ENCODE measurements at regions not wholly inside any gene's neighbourhood (a gene's known extent, or its start where the extent isn't known, plus 50 kb on each side); places are given as distances from the start of the nearest gene placed in this dataset.

DNA sequence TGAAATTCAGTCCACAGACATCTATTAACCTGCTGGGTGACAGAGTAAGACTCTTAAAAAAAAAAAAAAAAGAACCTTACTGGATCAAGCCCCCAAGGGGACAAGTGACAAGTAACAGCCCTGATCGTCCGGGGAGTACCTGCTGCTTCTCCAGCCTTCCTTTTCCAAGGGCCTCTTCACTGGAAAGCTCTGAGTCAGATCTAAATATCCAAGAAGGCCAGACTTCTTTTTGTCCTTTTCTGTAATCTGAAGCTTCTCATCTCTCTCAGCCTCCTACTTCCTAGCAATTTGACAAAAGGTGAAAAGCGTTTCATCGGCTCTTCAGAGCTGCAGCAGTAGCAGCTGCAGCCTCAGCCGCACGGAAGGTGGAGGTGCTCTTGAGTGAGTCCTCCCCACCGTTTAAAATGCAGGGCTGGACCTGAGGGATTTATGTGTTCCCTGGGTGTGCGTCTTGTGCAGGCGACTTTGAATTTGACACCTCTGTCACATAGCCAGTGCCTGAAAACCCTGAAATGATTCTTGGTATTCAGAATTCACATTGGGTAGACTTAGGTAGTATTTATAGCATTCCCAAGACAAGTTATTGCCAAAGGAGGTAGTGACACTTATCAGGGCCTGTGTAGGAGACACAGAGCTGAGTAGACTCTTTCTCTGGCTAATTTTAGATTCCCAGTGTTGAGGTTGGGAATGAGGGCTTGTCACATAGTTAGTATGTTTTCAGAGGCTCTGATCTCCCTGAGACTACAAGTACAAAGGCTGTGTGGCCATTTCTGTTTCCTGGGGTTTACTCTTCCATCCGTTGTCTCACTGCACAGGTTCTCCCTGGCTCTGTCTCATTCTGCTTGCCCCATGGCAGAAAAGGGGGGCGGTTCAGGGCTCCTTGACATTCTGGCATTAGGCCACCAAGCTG, 291.2 kb upstream of the C2CD4B start:
- H3K27ac ChIP-seq, result no peak overlapping the region
- H3K9me3 ChIP-seq, result no peaks in the 10 kb centered on the region
- intact Hi-C loops (cut with DNase I; ENCODE audit: low total_unique reads), result no loop called here
- H3K4me1 ChIP-seq, result no peaks in the 10 kb centered on the region
- no peaks in the 10 kb centered on the region for H3K27me3 ChIP-seq (replicated peaks in 1 of 7)
- DNase-seq, result no peak
- WGBS, 5 donors, result 89 to 92% (median 90%) methylated on average over 11 of the region's 11 CpGs
- no peaks in the 10 kb centered on the region for H3K36me3 ChIP-seq
- H3K4me3 ChIP-seq, result no peak overlapping the region
- TF ChIP-seq, protein P1, sequence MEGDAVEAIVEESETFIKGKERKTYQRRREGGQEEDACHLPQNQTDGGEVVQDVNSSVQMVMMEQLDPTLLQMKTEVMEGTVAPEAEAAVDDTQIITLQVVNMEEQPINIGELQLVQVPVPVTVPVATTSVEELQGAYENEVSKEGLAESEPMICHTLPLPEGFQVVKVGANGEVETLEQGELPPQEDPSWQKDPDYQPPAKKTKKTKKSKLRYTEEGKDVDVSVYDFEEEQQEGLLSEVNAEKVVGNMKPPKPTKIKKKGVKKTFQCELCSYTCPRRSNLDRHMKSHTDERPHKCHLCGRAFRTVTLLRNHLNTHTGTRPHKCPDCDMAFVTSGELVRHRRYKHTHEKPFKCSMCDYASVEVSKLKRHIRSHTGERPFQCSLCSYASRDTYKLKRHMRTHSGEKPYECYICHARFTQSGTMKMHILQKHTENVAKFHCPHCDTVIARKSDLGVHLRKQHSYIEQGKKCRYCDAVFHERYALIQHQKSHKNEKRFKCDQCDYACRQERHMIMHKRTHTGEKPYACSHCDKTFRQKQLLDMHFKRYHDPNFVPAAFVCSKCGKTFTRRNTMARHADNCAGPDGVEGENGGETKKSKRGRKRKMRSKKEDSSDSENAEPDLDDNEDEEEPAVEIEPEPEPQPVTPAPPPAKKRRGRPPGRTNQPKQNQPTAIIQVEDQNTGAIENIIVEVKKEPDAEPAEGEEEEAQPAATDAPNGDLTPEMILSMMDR (IDR thresholded peaks at IDR 0.05 in 8 of 11, conservative IDR thresholded peaks at IDR 0.05 in 3 of 11), result no peak
- TF ChIP-seq POLR2A (IDR thresholded peaks at IDR 0.05) (no peak), POLR2AphosphoS5 (IDR thresholded peaks at IDR 0.05) (no peak)

GRCh38 chr15:62457100-62457499, 292.0 kb upstream of the C2CD4B start:
- no peak overlapping the region for H3K27ac ChIP-seq
- TF ChIP-seq, protein P1 (IDR thresholded peaks at IDR 0.05 in 8 of 11, conservative IDR thresholded peaks at IDR 0.05 in 3 of 11), result no peak
- no peak for TF ChIP-seq POLR2A (IDR thresholded peaks at IDR 0.05)
- TF ChIP-seq POLR2AphosphoS5 (IDR thresholded peaks at IDR 0.05), result no peak
- H3K9me3 ChIP-seq, result no peaks in the 10 kb centered on the region
- no peaks in the 10 kb centered on the region for H3K4me1 ChIP-seq
- intact Hi-C loops (cut with DNase I; ENCODE audit: low total_unique reads), result no loop called here
- H3K36me3 ChIP-seq, result no peaks in the 10 kb centered on the region
- H3K27me3 ChIP-seq (replicated peaks in 1 of 7), result no peaks in the 10 kb centered on the region
- no peak overlapping the region for H3K4me3 ChIP-seq
- DNase-seq, result no peak
- WGBS, 5 donors, result 81 to 94% (median 88%) methylated on average over 4 to 6 of the region's 6 CpGs

- 84 to 93% (median 86%) methylated on average over 6 of the region's 6 CpGs for WGBS, 5 donors
- intact Hi-C loops (cut with DNase I; ENCODE audit: low total_unique reads), result no loop called here
- no peak for TF ChIP-seq POLR2AphosphoS5 (IDR thresholded peaks at IDR 0.05)
- TF ChIP-seq POLR2A (IDR thresholded peaks at IDR 0.05), result no peak
- TF ChIP-seq, protein P1 (IDR thresholded peaks at IDR 0.05 in 8 of 11, conservative IDR thresholded peaks at IDR 0.05 in 3 of 11), result no peak
These were observed 294.8 kb upstream of the C2CD4B start for GRCh38 chr15:62459875-62460274.

GRCh38 chr15:62462268-62462667, 297.2 kb upstream of the C2CD4B start:
- Histone ChIP-seq H3K27me3 (replicated peaks in 1 of 7) (no peaks in the 10 kb centered on the region), H3K4me1 (peaks cover 0 to 11% (median 3%) of the 10 kb centered on the region in 6 donors), H3K9me3 (no peaks in the 10 kb centered on the region), H3K4me3 (no peak overlapping the region), H3K36me3 (no peaks in the 10 kb centered on the region), H3K27ac (peak overlapping the region in 6 of 8 donors; percentile 19 to 41 (median 28))
- intact Hi-C loops (cut with DNase I; ENCODE audit: low total_unique reads), result no loop called here
- no peak for DNase-seq
- WGBS, 5 donors, result 44 to 65% (median 59%) methylated on average over 1 of the region's 1 CpG
- TF ChIP-seq, protein P1 (IDR thresholded peaks at IDR 0.05 in 8 of 11, conservative IDR thresholded peaks at IDR 0.05 in 3 of 11), result no peak
- TF ChIP-seq POLR2AphosphoS5 (IDR thresholded peaks at IDR 0.05), result no peak
- no peak for TF ChIP-seq POLR2A (IDR thresholded peaks at IDR 0.05)

More at GRCh38 chr15:62459875-62460274, 294.8 kb upstream of the C2CD4B start:
- no peak for DNase-seq
- Histone ChIP-seq H3K27ac (no peak overlapping the region), H3K9me3 (no peaks in the 10 kb centered on the region), H3K27me3 (replicated peaks in 1 of 7) (no peaks in the 10 kb centered on the region), H3K4me3 (no peak overlapping the region), H3K36me3 (no peaks in the 10 kb centered on the region), H3K4me1 (peaks cover 0 to 5% (median 2%) of the 10 kb centered on the region in 6 donors)
